GM23338 (cell line): ENCODE measurements at regions not wholly inside any gene's neighbourhood (a gene's known extent, or its start where the extent isn't known, plus 50 kb on each side); places are given as distances from the start of the nearest gene placed in this dataset.

Source experiments
- ATAC-seq: fragments of 200-7000 bp; cut with Tn5 transposase; 3 replicates; pipeline ENCODE4 v1.9.1; 2020
- DNase-seq: peaks from one replicate; pipeline ENCODE4 v3.0.0-alpha.2; 2015; ENCODE audit warnings: low spot score
- H2AFZ ChIP-seq: fragments of 200-600 bp; sonication (generic); 2 replicates; pipeline ENCODE4 v1.8.0; 2016; ENCODE audit warnings: antibody characterized with exemption, mild to moderate bottlenecking, moderate library complexity
- H3F3A ChIP-seq: fragments of 200-600 bp; sonication (generic); replicated peaks from 2 replicates; pipeline ENCODE4 v1.8.0; 2017; ENCODE audit warnings: antibody characterized with exemption, mixed run types, low read depth
- H3K27ac ChIP-seq: fragments of 200-600 bp; sonication (generic); 2 replicates; pipeline ENCODE4 v1.6.1; 2016; ENCODE audit warnings: low read depth
- H3K27me3 ChIP-seq: fragments of 200-600 bp; sonication (generic); 2 replicates; pipeline ENCODE4 v1.8.0; 2016; ENCODE audit warnings: mild to moderate bottlenecking, mixed run types, moderate library complexity; ENCODE audit not compliant: insufficient read depth
- H3K36me3 ChIP-seq: fragments of 200-600 bp; sonication (generic); 2 replicates; pipeline ENCODE4 v1.8.0; 2016; ENCODE audit warnings: mild to moderate bottlenecking; ENCODE audit not compliant: insufficient read depth
- H3K4me1 ChIP-seq: fragments of 200-600 bp; sonication (generic); 2 replicates; pipeline ENCODE4 v1.8.0; 2016; ENCODE audit warnings: mild to moderate bottlenecking, moderate library complexity; ENCODE audit not compliant: insufficient read depth
- H3K4me2 ChIP-seq: fragments of 200-600 bp; sonication (generic); 2 replicates; pipeline ENCODE4 v1.7.1; 2017; ENCODE audit warnings: mixed run types
- H3K4me3 ChIP-seq: fragments of 200-600 bp; sonication (generic); 2 replicates; pipeline ENCODE4 v1.6.1; 2016; ENCODE audit warnings: mixed run types
- H3K79me2 ChIP-seq: fragments of 200-600 bp; sonication (generic); replicated peaks from 2 replicates; pipeline ENCODE4 v1.8.0; 2017; ENCODE audit warnings: mild to moderate bottlenecking; ENCODE audit not compliant: insufficient read depth
- H3K9me2 ChIP-seq: fragments of 200-600 bp; sonication (generic); 2 replicates; pipeline ENCODE4 v1.8.0; 2017; ENCODE audit not compliant: insufficient read depth
- H4K20me1 ChIP-seq: fragments of 200-600 bp; sonication (generic); replicated peaks from 2 replicates; pipeline ENCODE4 v1.8.0; 2017; ENCODE audit warnings: mild to moderate bottlenecking; ENCODE audit not compliant: insufficient read depth
- H3K27ac Mint-ChIP-seq: 2 replicates; pipeline ENCODE4 v1.8.0; 2020; ENCODE audit warnings: inconsistent platforms, mild to moderate bottlenecking, moderate library complexity, mixed read lengths
- H3K27me3 Mint-ChIP-seq: 3 replicates; pipeline ENCODE4 v1.8.0; 2022; ENCODE audit warnings: low read depth, mild to moderate bottlenecking, moderate library complexity, mixed read lengths, inconsistent platforms; ENCODE audit not compliant: insufficient read depth, poor library complexity
- H3K36me3 Mint-ChIP-seq: 3 replicates; pipeline ENCODE4 v1.8.0; 2021; ENCODE audit warnings: low read depth, mild to moderate bottlenecking, inconsistent platforms, moderate library complexity, mixed read lengths
- H3K4me1 Mint-ChIP-seq: 3 replicates; pipeline ENCODE4 v1.8.0; 2020; ENCODE audit warnings: mild to moderate bottlenecking, inconsistent platforms, mixed read lengths
- H3K4me3 Mint-ChIP-seq: 3 replicates; pipeline ENCODE4 v1.8.0; 2021; ENCODE audit warnings: moderate library complexity, mild to moderate bottlenecking, inconsistent platforms, mixed read lengths
- H3K9me3 Mint-ChIP-seq: 3 replicates; pipeline ENCODE4 v1.8.0; 2020; ENCODE audit warnings: moderate library complexity, mild to moderate bottlenecking, inconsistent platforms, mixed read lengths
- CREB1 ChIP-seq: fragments of 250-450 bp; sonication (Bioruptor Pico); IDR thresholded peaks from 2 replicates; pipeline ENCODE4 v1.5.0; 2020; ENCODE audit warnings: low read depth, mild to moderate bottlenecking, moderate library complexity
- EZH2 ChIP-seq: fragments of 200-600 bp; sonication (generic); IDR thresholded peaks from one replicate; pipeline ENCODE4 v1.8.0; 2017; ENCODE audit warnings: antibody characterized with exemption, mild to moderate bottlenecking, low read depth; ENCODE audit not compliant: unreplicated experiment
- EZH2phosphoT487 ChIP-seq: fragments of 200-600 bp; sonication (generic); IDR thresholded peaks from one replicate; pipeline ENCODE4 v1.8.1; 2018; ENCODE audit warnings: antibody characterized with exemption; ENCODE audit not compliant: unreplicated experiment
- JUNB ChIP-seq: IDR thresholded peaks from one replicate; pipeline ENCODE4 v1.6.1; 2016; ENCODE audit warnings: antibody characterized with exemption; ENCODE audit not compliant: unreplicated experiment
- NANOG ChIP-seq: IDR thresholded peaks from 2 replicates; pipeline ENCODE4 v1.6.1; 2016; ENCODE audit warnings: antibody characterized with exemption, borderline replicate concordance
- POLR2AphosphoS5 ChIP-seq: IDR thresholded peaks from 2 replicates; pipeline ENCODE4 v1.6.1; 2016; ENCODE audit warnings: antibody characterized with exemption, low read depth
- STAT1 ChIP-seq: IDR thresholded peaks from one replicate; pipeline ENCODE4 v1.6.1; 2016; ENCODE audit warnings: antibody characterized with exemption; ENCODE audit not compliant: unreplicated experiment
- ZNF114 ChIP-seq: fragments of 250-450 bp; sonication (Bioruptor Pico); IDR thresholded peaks from 2 replicates; pipeline ENCODE4 v1.5.0; 2020; ENCODE audit warnings: mild to moderate bottlenecking, moderate library complexity
- ZNF331 ChIP-seq: fragments of 250-450 bp; sonication (Bioruptor Pico); IDR thresholded peaks from 2 replicates; pipeline ENCODE4 v1.5.0; 2020; ENCODE audit warnings: low read depth, mild to moderate bottlenecking, moderate library complexity
- TF ChIP-seq, protein P1 (sequence below): IDR thresholded peaks from one replicate; pipeline ENCODE4 v1.6.1; 2018; ENCODE audit warnings: antibody characterized with exemption; ENCODE audit not compliant: unreplicated experiment
- TF ChIP-seq, protein P2 (sequence below): IDR thresholded peaks from 2 replicates; pipeline ENCODE4 v1.6.1; 2016; ENCODE audit warnings: antibody characterized with exemption
- TF ChIP-seq, protein P3 (sequence below): fragments of 250-450 bp; sonication (Bioruptor Pico); IDR thresholded peaks from 2 replicates; pipeline ENCODE4 v1.5.0; 2020; ENCODE audit warnings: mild to moderate bottlenecking, moderate library complexity
- TF ChIP-seq, protein P4 (sequence below), 2 experiments: fragments of 200-600 bp in 1 of 2; sonication (generic) in 1 of 2; conservative IDR thresholded peaks; 2 replicates each; pipeline versions ENCODE4 v1.5.1 to v1.6.1; 2016 to 2017; ENCODE audit warnings: antibody characterized with exemption in 2 of 2, low read depth in 2 of 2, mild to moderate bottlenecking in 2 of 2, moderate library complexity in 1 of 2

DNA sequence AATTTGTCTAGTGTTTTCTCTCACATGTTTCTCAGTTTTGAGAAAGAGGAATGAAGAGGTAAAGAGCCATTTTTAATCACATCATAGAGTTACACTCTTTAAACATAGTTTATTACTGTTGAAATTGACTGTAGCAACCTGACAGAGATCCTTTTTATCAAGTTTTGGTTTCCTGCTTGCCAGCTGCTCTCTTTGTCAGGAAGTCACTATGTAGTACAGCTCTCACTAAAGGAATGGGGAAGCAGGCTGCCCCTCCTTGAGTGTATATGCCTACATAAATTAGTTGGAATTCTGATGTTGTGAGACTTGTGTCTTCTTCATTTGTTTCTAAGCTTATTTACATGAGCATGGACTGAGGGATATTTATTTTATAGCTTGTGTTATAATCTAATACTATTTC is 1274.0 kb upstream of the CELF2 start:
- H3K4me3 ChIP-seq: no peak overlapping the region
- ATAC-seq: no peak
- TF ChIP-seq, protein P1, sequence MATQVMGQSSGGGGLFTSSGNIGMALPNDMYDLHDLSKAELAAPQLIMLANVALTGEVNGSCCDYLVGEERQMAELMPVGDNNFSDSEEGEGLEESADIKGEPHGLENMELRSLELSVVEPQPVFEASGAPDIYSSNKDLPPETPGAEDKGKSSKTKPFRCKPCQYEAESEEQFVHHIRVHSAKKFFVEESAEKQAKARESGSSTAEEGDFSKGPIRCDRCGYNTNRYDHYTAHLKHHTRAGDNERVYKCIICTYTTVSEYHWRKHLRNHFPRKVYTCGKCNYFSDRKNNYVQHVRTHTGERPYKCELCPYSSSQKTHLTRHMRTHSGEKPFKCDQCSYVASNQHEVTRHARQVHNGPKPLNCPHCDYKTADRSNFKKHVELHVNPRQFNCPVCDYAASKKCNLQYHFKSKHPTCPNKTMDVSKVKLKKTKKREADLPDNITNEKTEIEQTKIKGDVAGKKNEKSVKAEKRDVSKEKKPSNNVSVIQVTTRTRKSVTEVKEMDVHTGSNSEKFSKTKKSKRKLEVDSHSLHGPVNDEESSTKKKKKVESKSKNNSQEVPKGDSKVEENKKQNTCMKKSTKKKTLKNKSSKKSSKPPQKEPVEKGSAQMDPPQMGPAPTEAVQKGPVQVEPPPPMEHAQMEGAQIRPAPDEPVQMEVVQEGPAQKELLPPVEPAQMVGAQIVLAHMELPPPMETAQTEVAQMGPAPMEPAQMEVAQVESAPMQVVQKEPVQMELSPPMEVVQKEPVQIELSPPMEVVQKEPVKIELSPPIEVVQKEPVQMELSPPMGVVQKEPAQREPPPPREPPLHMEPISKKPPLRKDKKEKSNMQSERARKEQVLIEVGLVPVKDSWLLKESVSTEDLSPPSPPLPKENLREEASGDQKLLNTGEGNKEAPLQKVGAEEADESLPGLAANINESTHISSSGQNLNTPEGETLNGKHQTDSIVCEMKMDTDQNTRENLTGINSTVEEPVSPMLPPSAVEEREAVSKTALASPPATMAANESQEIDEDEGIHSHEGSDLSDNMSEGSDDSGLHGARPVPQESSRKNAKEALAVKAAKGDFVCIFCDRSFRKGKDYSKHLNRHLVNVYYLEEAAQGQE: no peak
- TF ChIP-seq, protein P2, sequence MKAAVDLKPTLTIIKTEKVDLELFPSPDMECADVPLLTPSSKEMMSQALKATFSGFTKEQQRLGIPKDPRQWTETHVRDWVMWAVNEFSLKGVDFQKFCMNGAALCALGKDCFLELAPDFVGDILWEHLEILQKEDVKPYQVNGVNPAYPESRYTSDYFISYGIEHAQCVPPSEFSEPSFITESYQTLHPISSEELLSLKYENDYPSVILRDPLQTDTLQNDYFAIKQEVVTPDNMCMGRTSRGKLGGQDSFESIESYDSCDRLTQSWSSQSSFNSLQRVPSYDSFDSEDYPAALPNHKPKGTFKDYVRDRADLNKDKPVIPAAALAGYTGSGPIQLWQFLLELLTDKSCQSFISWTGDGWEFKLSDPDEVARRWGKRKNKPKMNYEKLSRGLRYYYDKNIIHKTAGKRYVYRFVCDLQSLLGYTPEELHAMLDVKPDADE: no peak
- TF ChIP-seq STAT1 (no peak), CREB1 (CRISPR knock-in tag) (no peak), ZNF331 (CRISPR knock-in tag) (no peak), NANOG (no peak), JUNB (no peak), EZH2phosphoT487 (no peak), EZH2 (no peak), POLR2AphosphoS5 (no peak), ZNF114 (CRISPR knock-in tag) (no peak)
- TF ChIP-seq, protein P3, sequence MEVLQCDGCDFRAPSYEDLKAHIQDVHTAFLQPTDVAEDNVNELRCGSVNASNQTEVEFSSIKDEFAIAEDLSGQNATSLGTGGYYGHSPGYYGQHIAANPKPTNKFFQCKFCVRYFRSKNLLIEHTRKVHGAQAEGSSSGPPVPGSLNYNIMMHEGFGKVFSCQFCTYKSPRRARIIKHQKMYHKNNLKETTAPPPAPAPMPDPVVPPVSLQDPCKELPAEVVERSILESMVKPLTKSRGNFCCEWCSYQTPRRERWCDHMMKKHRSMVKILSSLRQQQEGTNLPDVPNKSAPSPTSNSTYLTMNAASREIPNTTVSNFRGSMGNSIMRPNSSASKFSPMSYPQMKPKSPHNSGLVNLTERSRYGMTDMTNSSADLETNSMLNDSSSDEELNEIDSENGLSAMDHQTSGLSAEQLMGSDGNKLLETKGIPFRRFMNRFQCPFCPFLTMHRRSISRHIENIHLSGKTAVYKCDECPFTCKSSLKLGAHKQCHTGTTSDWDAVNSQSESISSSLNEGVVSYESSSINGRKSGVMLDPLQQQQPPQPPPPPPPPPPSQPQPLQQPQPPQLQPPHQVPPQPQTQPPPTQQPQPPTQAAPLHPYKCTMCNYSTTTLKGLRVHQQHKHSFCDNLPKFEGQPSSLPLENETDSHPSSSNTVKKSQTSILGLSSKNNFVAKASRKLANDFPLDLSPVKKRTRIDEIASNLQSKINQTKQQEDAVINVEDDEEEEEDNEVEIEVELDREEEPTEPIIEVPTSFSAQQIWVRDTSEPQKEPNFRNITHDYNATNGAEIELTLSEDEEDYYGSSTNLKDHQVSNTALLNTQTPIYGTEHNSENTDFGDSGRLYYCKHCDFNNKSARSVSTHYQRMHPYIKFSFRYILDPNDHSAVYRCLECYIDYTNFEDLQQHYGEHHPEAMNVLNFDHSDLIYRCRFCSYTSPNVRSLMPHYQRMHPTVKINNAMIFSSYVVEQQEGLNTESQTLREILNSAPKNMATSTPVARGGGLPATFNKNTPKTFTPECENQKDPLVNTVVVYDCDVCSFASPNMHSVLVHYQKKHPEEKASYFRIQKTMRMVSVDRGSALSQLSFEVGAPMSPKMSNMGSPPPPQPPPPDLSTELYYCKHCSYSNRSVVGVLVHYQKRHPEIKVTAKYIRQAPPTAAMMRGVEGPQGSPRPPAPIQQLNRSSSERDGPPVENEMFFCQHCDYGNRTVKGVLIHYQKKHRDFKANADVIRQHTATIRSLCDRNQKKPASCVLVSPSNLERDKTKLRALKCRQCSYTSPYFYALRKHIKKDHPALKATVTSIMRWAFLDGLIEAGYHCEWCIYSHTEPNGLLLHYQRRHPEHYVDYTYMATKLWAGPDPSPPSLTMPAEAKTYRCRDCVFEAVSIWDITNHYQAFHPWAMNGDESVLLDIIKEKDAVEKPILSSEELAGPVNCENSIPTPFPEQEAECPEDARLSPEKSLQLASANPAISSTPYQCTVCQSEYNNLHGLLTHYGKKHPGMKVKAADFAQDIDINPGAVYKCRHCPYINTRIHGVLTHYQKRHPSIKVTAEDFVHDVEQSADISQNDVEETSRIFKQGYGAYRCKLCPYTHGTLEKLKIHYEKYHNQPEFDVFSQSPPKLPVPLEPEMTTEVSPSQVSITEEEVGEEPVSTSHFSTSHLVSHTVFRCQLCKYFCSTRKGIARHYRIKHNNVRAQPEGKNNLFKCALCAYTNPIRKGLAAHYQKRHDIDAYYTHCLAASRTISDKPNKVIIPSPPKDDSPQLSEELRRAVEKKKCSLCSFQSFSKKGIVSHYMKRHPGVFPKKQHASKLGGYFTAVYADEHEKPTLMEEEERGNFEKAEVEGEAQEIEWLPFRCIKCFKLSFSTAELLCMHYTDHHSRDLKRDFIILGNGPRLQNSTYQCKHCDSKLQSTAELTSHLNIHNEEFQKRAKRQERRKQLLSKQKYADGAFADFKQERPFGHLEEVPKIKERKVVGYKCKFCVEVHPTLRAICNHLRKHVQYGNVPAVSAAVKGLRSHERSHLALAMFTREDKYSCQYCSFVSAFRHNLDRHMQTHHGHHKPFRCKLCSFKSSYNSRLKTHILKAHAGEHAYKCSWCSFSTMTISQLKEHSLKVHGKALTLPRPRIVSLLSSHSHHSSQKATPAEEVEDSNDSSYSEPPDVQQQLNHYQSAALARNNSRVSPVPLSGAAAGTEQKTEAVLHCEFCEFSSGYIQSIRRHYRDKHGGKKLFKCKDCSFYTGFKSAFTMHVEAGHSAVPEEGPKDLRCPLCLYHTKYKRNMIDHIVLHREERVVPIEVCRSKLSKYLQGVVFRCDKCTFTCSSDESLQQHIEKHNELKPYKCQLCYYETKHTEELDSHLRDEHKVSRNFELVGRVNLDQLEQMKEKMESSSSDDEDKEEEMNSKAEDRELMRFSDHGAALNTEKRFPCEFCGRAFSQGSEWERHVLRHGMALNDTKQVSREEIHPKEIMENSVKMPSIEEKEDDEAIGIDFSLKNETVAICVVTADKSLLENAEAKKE: no peak
- TF ChIP-seq, protein P4, sequence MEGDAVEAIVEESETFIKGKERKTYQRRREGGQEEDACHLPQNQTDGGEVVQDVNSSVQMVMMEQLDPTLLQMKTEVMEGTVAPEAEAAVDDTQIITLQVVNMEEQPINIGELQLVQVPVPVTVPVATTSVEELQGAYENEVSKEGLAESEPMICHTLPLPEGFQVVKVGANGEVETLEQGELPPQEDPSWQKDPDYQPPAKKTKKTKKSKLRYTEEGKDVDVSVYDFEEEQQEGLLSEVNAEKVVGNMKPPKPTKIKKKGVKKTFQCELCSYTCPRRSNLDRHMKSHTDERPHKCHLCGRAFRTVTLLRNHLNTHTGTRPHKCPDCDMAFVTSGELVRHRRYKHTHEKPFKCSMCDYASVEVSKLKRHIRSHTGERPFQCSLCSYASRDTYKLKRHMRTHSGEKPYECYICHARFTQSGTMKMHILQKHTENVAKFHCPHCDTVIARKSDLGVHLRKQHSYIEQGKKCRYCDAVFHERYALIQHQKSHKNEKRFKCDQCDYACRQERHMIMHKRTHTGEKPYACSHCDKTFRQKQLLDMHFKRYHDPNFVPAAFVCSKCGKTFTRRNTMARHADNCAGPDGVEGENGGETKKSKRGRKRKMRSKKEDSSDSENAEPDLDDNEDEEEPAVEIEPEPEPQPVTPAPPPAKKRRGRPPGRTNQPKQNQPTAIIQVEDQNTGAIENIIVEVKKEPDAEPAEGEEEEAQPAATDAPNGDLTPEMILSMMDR (conservative IDR thresholded peaks at IDR 0.05; ENCODE audit: low read depth in 2 of 2): no peak
- H4K20me1 ChIP-seq: no peaks in the 10 kb centered on the region
- no peaks in the 10 kb centered on the region for H3K27me3 ChIP-seq
- H3K4me1 ChIP-seq: no peaks in the 10 kb centered on the region
- Mint-ChIP-seq H3K4me1 (no peaks in the 10 kb centered on the region), H3K27me3 (no peaks in the 10 kb centered on the region), H3K4me3 (no peak overlapping the region), H3K27ac (no peak overlapping the region), H3K36me3 (peaks cover 4% of the 10 kb centered on the region; the same call in 2 of the 3 replicates), H3K9me3 (peaks cover 9% of the 10 kb centered on the region; the same call in 2 of the 3 replicates)
- no peaks in the 10 kb centered on the region for H3K36me3 ChIP-seq
- H3K4me2 ChIP-seq: no peak overlapping the region
- H3K27ac ChIP-seq: no peak overlapping the region
- no peaks in the 10 kb centered on the region for H3K9me2 ChIP-seq
- DNase-seq: no peak
- no peaks in the 10 kb centered on the region for H3K79me2 ChIP-seq
- no peak overlapping the region for H2AFZ ChIP-seq
- no peaks in the 10 kb centered on the region for H3F3A ChIP-seq
